Pancreas (tissue), 10 donors: ENCODE measurements at regions not wholly inside any gene's neighbourhood (a gene's known extent, or its start where the extent isn't known, plus 50 kb on each side); places are given as distances from the start of the nearest gene placed in this dataset.
"Not testable (repeated sequence)": the region's sequence is repeated elsewhere in the genome, so short reads cannot be mapped to it uniquely, and the experiment has no call there.

Experiments
- ATAC-seq, 4 donors: fragments of 200-7000 bp; cut with Tn5 transposase; one replicate each; pipeline versions ENCODE4 v1.8.0 to v1.9.1; 2020; ENCODE audit warnings: mild to moderate bottlenecking in 4 of 4, moderate library complexity in 4 of 4
- DNase-seq, 6 donors: peaks; one replicate each; pipeline ENCODE4 v3.0.0-alpha.2; 2020
- FAIRE-seq: peaks from 2 replicates; lab custom pipeline; 2012; peaks lifted over from hg19 to GRCh38; lab: Jason Lieb, UNC
- H3K27ac ChIP-seq, 4 donors: fragments of 200-600 bp; sonication (generic); 1 replicate in 3 of 4; 2 replicates in 1 of 4; pipeline versions ENCODE4 v1.5.0 to v1.8.0; 2020
- H3K27me3 ChIP-seq, 4 donors: fragments of 200-600 bp; one replicate each; pipeline ENCODE4 v1.8.0; 2021
- H3K36me3 ChIP-seq, 3 donors: fragments of 200-600 bp; sonication (generic) in 1 of 3; one replicate each; pipeline versions ENCODE4 v1.5.0 to v1.8.0; 2020 to 2021
- H3K4me1 ChIP-seq, 3 donors: fragments of 200-600 bp; one replicate each; pipeline ENCODE4 v1.8.0; 2021
- H3K4me3 ChIP-seq, 4 donors: fragments of 200-600 bp; sonication (generic) in 2 of 4; one replicate each; pipeline versions ENCODE4 v1.5.0 to v1.8.0; 2020 to 2021
- H3K9me3 ChIP-seq, 4 donors: fragments of 200-600 bp; one replicate each; pipeline ENCODE4 v1.8.0; 2021
- WGBS, 2 donors: extraction: QIAGEN DNeasy Blood & Tissue Kit; methylation state at CpG; one replicate each; pipeline ENCODE4 v1.1.7; 2013; 5-methylcytosine and 5-hydroxymethylcytosine counted together
- intact Hi-C, 3 donors: fragments of 100-400 bp; cut with DNase I; formaldehyde crosslinking; loops; one replicate each; pipeline versions ENCODE4 v1.11.1 to v1.14.2; 2022
- TF ChIP-seq, protein P1 (sequence below), 4 donors: fragments of 200-600 bp; sonication (generic) in 3 of 4; IDR thresholded peaks; one replicate each; pipeline versions ENCODE4 v1.5.0 to v1.8.0; 2021; ENCODE audit warnings: antibody characterized with exemption in 4 of 4
- donor health status: healthy with polysubstance abuse.
- donor health status: DM: no; HTN: no; CAD: no; lungs with moderate emphysema.
- donor health status: DM: no; HTN: no; CAD: no.
- donor health status: control.
- donor health status: control.
- donor health status: Bipolar disorder and iron deficiency.
- donor health status: DM: yes; HTN: yes; CAD: no.
- donor health status: DM: no; HTN: no; CAD: no.
- donor health status: DM: no; HTN: no; CAD: no.
- donor health status: DM: yes; HTN: yes; CAD: no.

DNA sequence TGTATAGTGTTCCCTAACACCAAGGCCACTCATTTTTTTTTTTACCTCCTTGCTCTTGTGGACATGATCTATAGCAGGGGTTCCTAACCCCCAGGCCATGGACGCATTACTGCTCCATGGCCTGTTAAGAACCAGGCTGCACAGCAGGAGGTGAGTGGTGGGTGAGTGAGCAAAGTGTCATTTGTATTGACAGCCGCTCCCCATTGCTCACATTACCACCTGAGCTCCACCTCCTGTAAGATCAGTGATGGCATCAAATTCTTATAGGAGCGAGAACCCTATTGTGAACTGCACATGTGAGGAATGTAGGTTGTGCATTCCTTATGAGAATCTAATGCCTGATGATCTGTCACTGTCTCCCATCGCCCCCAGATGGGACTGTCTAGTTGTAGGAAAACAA lies 342.0 kb downstream of the SOX9 start:
- ATAC-seq: no peak
- DNase-seq: no peak
- H3K36me3 ChIP-seq: no peaks in the 10 kb centered on the region
- H3K27me3 ChIP-seq: no peaks in the 10 kb centered on the region
- intact Hi-C loops: no loop called here
- FAIRE-seq: no peak
- 91 to 93% methylated on average over 4 of the region's 4 CpGs for WGBS, 2 donors
- no peak overlapping the region for H3K4me3 ChIP-seq
- H3K27ac ChIP-seq: peak overlapping the region in 3 of 4 donors; percentile 70 to 94 (median 87)
- H3K4me1 ChIP-seq: peaks cover 5 to 28% (median 13%) of the 10 kb centered on the region in 3 donors
- no peaks in the 10 kb centered on the region for H3K9me3 ChIP-seq
- TF ChIP-seq, protein P1, sequence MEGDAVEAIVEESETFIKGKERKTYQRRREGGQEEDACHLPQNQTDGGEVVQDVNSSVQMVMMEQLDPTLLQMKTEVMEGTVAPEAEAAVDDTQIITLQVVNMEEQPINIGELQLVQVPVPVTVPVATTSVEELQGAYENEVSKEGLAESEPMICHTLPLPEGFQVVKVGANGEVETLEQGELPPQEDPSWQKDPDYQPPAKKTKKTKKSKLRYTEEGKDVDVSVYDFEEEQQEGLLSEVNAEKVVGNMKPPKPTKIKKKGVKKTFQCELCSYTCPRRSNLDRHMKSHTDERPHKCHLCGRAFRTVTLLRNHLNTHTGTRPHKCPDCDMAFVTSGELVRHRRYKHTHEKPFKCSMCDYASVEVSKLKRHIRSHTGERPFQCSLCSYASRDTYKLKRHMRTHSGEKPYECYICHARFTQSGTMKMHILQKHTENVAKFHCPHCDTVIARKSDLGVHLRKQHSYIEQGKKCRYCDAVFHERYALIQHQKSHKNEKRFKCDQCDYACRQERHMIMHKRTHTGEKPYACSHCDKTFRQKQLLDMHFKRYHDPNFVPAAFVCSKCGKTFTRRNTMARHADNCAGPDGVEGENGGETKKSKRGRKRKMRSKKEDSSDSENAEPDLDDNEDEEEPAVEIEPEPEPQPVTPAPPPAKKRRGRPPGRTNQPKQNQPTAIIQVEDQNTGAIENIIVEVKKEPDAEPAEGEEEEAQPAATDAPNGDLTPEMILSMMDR (IDR thresholded peaks at IDR 0.05): no peak

DNA sequence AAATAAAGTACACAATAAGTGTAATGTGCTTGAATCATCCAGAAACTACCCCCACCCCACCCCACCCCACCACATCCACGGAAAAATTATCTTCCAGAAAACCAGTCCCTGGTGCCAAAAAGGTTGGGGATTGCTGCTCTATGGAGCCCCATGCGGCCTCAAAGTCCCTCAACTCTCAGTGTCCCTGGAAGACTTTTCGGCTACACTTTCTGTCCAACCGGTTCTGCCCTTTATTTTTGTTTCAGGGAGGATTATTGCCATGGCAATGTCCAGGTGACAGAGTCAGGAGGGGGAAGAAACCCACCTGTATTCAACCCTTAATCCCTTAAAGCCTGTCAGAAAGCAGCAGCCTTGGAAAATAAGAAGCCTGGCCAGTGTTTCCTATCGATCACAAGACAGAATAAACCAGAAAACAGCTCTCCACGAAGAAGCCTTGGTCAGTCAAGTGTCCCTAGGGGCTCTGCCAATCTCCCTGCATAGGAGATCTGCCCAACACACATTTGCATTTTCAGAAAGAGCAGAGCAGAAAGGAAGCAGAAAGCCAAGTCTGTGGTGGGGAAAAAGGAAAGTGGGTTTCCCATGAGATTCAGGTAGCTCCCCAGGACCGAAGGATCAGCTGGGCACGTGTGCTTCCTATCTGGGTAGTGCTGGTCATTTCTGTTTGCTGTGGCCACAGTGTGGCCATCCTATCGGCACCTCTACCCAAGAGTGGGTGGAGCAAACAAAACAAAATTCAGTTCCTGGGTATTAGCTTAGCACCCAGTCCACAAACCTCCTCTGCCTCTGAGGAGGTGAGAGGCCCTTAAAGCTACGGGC lies 342.7 kb downstream of the SOX9 start:
- intact Hi-C loops: no loop called here
- TF ChIP-seq, protein P1 (IDR thresholded peaks at IDR 0.05): no peak
- FAIRE-seq (no peak), ATAC-seq (peak; percentile 72 to 83 (median 80)), DNase-seq (peak in 4 of 6 donors; percentile 53 to 77 (median 60))
- 23 to 29% methylated on average over 10 of the region's 10 CpGs for WGBS, 2 donors
- H3K27me3 ChIP-seq: no peaks in the 10 kb centered on the region
- peak overlapping the region; percentile 70 to 94 (median 86) for H3K27ac ChIP-seq
- H3K36me3 ChIP-seq: no peaks in the 10 kb centered on the region
- H3K9me3 ChIP-seq: no peaks in the 10 kb centered on the region
- H3K4me3 ChIP-seq: no peak overlapping the region
- H3K4me1 ChIP-seq: peaks cover 5 to 28% (median 13%) of the 10 kb centered on the region in 3 donors

DNA sequence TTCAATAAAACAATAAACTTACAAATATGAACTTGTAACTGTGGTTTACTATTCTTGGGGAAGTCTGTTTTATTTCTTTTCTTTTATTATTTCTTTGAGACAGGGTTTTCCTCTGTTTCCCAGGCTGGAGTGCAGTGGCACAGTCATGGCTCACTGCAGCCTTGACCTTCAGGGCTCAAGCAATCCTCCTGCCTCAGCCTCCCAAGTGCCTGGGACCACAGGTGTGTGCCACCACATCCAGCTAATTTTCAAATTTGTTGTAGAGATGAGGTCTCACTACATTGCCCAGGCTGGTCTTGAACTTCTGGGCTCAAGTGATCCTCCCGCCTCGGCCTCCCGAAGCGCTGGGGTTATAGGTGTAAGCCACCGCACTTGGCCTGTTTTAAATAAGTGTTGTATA lies 343.4 kb downstream of the SOX9 start:
- H3K4me3 ChIP-seq, H3K9me3 ChIP-seq: not testable (repeated sequence)
- 99 to 100% methylated on average over 5 of the region's 5 CpGs for WGBS, 2 donors

DNA sequence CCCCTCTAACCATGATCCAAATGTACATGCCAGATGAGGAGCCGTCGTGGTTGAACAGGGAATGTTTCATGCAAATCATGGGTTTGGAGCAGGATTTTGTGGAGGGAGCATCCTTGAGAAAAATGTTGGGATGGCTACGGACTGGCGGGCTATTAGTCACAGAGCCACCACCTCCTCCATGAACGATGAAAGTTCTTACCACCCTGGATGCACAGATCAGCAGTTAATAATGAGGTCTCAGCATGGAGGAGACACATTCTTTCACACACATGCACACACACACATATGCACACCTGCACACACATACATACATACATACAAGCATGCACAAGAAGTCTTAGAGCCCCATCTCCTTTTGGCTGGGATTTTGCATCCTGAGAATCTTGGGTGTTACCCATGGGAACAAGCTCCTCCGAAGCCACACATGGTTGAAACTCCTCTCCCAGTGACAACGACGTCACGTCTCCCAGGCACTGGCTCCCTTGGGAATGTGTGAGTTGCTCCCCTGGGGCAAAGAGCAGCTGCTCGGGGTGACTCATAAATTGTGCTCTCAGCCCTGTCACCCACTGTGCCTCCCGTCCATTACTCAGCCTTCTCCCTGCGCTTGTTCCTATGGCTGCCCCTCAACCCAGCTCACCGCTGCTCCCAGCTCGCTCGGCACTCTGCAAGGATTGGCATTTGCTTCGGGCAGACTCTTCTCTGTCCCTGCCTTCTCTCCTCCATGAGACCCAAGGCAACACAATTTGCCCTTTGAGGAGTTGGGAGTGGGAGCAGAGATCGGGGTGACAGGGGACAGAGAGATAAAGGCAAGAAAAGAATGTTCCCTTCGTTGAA lies 344.6 kb downstream of the SOX9 start:
- H3K9me3 ChIP-seq: no peaks in the 10 kb centered on the region
- peak overlapping the region; percentile 8 to 94 (median 52) for H3K27ac ChIP-seq
- H3K4me3 ChIP-seq: no peak overlapping the region
- FAIRE-seq: no peak
- TF ChIP-seq, protein P1 (IDR thresholded peaks at IDR 0.05): no peak
- no peaks in the 10 kb centered on the region for H3K36me3 ChIP-seq
- WGBS, 2 donors: 68 to 70% methylated on average over 18 of the region's 18 CpGs
- H3K4me1 ChIP-seq: peaks cover 5 to 28% (median 13%) of the 10 kb centered on the region in 3 donors
- ATAC-seq: peak; percentile 36 to 68 (median 56)
- peak in 2 of 6 donors; percentile 54 to 57 for DNase-seq
- intact Hi-C loops: no loop called here
- H3K27me3 ChIP-seq: no peaks in the 10 kb centered on the region

More for the DNA sequence above, 343.4 kb downstream of the SOX9 start:
- DNase-seq, H3K36me3 ChIP-seq, intact Hi-C loops, H3K27me3 ChIP-seq, FAIRE-seq, ATAC-seq: not testable (repeated sequence)
- H3K27ac ChIP-seq: peak overlapping the region; percentile 70 to 94 (median 86)
- H3K4me1 ChIP-seq: peaks cover 5 to 28% (median 13%) of the 10 kb centered on the region in 3 donors

DNA sequence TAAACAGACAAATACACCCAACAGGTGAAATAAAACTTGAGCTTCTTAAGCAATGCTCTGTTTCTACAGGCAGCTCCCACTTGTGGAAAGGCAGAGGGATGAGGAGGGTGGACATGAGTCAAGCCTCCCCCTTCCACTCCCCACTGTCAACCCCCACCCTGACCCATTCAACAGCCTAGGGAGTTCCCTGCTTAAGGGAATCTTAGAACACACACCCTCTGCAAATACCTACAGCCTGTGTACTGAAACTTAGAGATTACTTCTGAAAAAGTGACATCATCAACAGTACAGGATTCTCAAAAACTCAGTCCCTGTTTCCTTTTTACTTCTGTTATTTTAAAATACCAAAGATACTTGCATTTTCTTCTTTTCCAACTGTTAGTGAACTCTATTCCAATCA lies 345.4 kb downstream of the SOX9 start:
- H3K27ac ChIP-seq: peak overlapping the region in 3 of 4 donors; percentile 8 to 94 (median 87)
- TF ChIP-seq, protein P1 (IDR thresholded peaks at IDR 0.05): no peak
- H3K4me1 ChIP-seq: peaks cover 5 to 28% (median 13%) of the 10 kb centered on the region in 3 donors
- H3K4me3 ChIP-seq: no peak overlapping the region
- H3K9me3 ChIP-seq: no peaks in the 10 kb centered on the region
- intact Hi-C loops: no loop called here
- DNase-seq: no peak
- peak in 3 of 4 donors; percentile 30 to 57 (median 53) for ATAC-seq
- no peaks in the 10 kb centered on the region for H3K27me3 ChIP-seq
- FAIRE-seq: no peak
- no peaks in the 10 kb centered on the region for H3K36me3 ChIP-seq
